PC-3 (cell line): ENCODE measurements at regions not wholly inside any gene's neighbourhood (a gene's known extent, or its start where the extent isn't known, plus 50 kb on each side); places are given as distances from the start of the nearest gene placed in this dataset.

Experiments used
- EZH2 ChIP-seq: fragments of 300-600 bp; sonication (generic); IDR thresholded peaks from one replicate; pipeline ENCODE4 v1.6.1; 2017; ENCODE audit warnings: antibody characterized with exemption, mild to moderate bottlenecking, low read length; ENCODE audit not compliant: unreplicated experiment
- TF ChIP-seq, protein P1 (sequence below): fragments of 300-600 bp; sonication (generic); conservative IDR thresholded peaks from 2 replicates; pipeline ENCODE4 v1.5.1; 2017; ENCODE audit warnings: antibody characterized with exemption, low read depth, mild to moderate bottlenecking, low read length

DNA sequence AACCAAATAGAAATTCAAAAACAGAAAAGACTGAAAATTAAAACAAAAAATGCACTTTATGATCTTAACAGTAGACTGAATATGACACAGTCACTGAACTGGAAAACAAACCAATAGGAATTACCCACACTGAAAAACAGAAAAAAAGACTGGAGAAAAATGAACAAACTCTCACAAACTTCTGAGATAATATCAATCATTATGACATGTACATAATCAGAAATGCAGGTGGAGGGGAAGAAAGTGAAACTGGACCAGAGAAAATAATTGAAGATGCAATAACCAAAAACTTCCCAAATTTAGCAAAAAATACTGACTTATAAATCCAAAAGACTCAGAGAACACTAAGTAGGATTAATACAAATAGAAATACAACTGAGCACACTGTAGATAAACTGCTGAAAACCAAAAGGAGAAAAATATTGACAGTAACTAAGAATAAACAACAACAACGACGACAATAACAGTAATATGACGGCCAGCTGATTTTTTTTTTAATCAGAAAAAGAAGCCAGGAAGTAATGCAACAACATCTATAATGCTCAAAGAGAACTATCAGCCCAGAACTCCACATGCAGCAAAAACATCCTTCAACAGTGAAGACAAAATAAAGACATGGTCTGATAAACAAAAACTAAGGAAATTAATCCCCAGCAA lies 108.1 kb downstream of the ZFAND4 start:
- TF ChIP-seq, protein P1, sequence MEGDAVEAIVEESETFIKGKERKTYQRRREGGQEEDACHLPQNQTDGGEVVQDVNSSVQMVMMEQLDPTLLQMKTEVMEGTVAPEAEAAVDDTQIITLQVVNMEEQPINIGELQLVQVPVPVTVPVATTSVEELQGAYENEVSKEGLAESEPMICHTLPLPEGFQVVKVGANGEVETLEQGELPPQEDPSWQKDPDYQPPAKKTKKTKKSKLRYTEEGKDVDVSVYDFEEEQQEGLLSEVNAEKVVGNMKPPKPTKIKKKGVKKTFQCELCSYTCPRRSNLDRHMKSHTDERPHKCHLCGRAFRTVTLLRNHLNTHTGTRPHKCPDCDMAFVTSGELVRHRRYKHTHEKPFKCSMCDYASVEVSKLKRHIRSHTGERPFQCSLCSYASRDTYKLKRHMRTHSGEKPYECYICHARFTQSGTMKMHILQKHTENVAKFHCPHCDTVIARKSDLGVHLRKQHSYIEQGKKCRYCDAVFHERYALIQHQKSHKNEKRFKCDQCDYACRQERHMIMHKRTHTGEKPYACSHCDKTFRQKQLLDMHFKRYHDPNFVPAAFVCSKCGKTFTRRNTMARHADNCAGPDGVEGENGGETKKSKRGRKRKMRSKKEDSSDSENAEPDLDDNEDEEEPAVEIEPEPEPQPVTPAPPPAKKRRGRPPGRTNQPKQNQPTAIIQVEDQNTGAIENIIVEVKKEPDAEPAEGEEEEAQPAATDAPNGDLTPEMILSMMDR = no peak
- TF ChIP-seq EZH2 = no peak
